Osteoblast (primary cell): ENCODE measurements at regions not wholly inside any gene's neighbourhood (a gene's known extent, or its start where the extent isn't known, plus 50 kb on each side); places are given as distances from the start of the nearest gene placed in this dataset.
"Not testable (repeated sequence)": the region's sequence is repeated elsewhere in the genome, so short reads cannot be mapped to it uniquely, and the experiment has no call there.

Source experiments
- DNase-seq: peaks from one replicate; pipeline ENCODE4 v3.0.0; 2011; ENCODE audit warnings: low spot score, mixed read lengths; ENCODE audit not compliant: insufficient read length; ENCODE audit errors: missing footprints
- H2AFZ ChIP-seq: 2 replicates; pipeline ENCODE4 v1.6.0; 2011; ENCODE audit warnings: mild to moderate bottlenecking, low read length
- H3K27ac ChIP-seq: 2 replicates; pipeline ENCODE4 v1.5.1; 2011; ENCODE audit warnings: mild to moderate bottlenecking, low read depth, low read length, moderate library complexity
- H3K27me3 ChIP-seq: 2 replicates; pipeline ENCODE4 v1.6.0; 2012; ENCODE audit warnings: mild to moderate bottlenecking, control low read depth, inconsistent platforms, low read length, moderate library complexity; ENCODE audit not compliant: insufficient read depth
- H3K36me3 ChIP-seq: 2 replicates; pipeline ENCODE4 v1.5.1; 2011; ENCODE audit warnings: mild to moderate bottlenecking, low read length, control low read depth, moderate library complexity; ENCODE audit not compliant: insufficient read depth
- H3K4me1 ChIP-seq: 2 replicates; pipeline ENCODE4 v1.5.1; 2011; ENCODE audit warnings: mild to moderate bottlenecking, low read length, control low read depth, moderate library complexity; ENCODE audit not compliant: insufficient read depth
- H3K4me2 ChIP-seq: 2 replicates; pipeline ENCODE4 v1.6.0; 2011; ENCODE audit warnings: mild to moderate bottlenecking, low read length; ENCODE audit not compliant: insufficient read depth
- H3K4me3 ChIP-seq: fragments of 200-600 bp; sonication (generic); 3 replicates; pipeline ENCODE4 v1.5.1; 2012; ENCODE audit warnings: mild to moderate bottlenecking, low read length, inconsistent platforms; ENCODE audit not compliant: insufficient read depth
- H3K79me2 ChIP-seq: 2 replicates; pipeline ENCODE4 v1.6.0; 2012; ENCODE audit warnings: mild to moderate bottlenecking, low read length, control low read depth, inconsistent platforms; ENCODE audit not compliant: insufficient read depth
- H3K9me3 ChIP-seq: 2 replicates; pipeline ENCODE4 v1.5.1; 2011; ENCODE audit warnings: low read depth, low read length, control low read depth
- H4K20me1 ChIP-seq: 2 replicates; pipeline ENCODE4 v1.6.0; 2012; ENCODE audit warnings: mild to moderate bottlenecking, low read length, control low read depth; ENCODE audit not compliant: insufficient read depth
- TF ChIP-seq, protein P1 (sequence below): IDR thresholded peaks from 2 replicates; pipeline ENCODE4 v1.5.1; 2011; ENCODE audit warnings: mild to moderate bottlenecking, low read depth, low read length, moderate library complexity; ENCODE audit errors: extremely low read depth

DNA sequence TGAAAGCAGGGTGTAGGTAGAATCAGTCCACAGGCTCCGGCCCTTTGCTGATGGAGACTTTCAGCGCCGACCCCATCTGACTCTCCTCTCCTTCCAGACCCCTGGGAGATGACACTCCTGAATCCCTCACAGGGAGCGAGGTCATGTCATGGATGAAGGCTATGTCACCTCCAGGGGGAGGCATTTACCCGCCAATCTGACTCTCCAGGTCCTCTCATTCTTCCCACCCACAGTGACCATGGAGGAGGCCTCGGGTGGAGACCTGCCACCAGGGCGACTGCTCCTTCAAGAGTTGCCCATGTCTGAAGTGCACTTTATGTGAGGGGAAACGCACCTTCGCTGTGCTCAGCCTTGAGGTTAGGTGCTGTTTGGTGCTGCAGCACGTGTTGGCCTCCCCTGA, 112.7 kb downstream of the KLF13 start:
- no peaks in the 10 kb centered on the region for H3K9me3 ChIP-seq
- no peaks in the 10 kb centered on the region for H3K79me2 ChIP-seq
- no peak overlapping the region for H3K4me2 ChIP-seq
- no peaks in the 10 kb centered on the region for H4K20me1 ChIP-seq
- DNase-seq, result peak; percentile 51
- TF ChIP-seq, protein P1, sequence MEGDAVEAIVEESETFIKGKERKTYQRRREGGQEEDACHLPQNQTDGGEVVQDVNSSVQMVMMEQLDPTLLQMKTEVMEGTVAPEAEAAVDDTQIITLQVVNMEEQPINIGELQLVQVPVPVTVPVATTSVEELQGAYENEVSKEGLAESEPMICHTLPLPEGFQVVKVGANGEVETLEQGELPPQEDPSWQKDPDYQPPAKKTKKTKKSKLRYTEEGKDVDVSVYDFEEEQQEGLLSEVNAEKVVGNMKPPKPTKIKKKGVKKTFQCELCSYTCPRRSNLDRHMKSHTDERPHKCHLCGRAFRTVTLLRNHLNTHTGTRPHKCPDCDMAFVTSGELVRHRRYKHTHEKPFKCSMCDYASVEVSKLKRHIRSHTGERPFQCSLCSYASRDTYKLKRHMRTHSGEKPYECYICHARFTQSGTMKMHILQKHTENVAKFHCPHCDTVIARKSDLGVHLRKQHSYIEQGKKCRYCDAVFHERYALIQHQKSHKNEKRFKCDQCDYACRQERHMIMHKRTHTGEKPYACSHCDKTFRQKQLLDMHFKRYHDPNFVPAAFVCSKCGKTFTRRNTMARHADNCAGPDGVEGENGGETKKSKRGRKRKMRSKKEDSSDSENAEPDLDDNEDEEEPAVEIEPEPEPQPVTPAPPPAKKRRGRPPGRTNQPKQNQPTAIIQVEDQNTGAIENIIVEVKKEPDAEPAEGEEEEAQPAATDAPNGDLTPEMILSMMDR, result peak; percentile 26
- H3K27me3 ChIP-seq, result no peaks in the 10 kb centered on the region
- no peak overlapping the region for H3K4me3 ChIP-seq
- no peaks in the 10 kb centered on the region for H3K36me3 ChIP-seq
- H3K4me1 ChIP-seq, result peaks cover 47% of the 10 kb centered on the region
- no peak overlapping the region for H2AFZ ChIP-seq
- no peak overlapping the region for H3K27ac ChIP-seq

- peak overlapping the region; percentile 87 for H3K4me2 ChIP-seq
- H3K36me3 ChIP-seq, H3K27me3 ChIP-seq, H3K9me3 ChIP-seq, DNase-seq, H3K79me2 ChIP-seq, H4K20me1 ChIP-seq: not testable (repeated sequence)
- peak overlapping the region; percentile 72 for H3K4me3 ChIP-seq
- peak overlapping the region; percentile 72 for H2AFZ ChIP-seq
- H3K4me1 ChIP-seq, result peaks cover 40% of the 10 kb centered on the region
- H3K27ac ChIP-seq, result peak overlapping the region; percentile 33
Measured at GRCh38 chr15:31440216-31440615, 113.6 kb downstream of the KLF13 start.

DNA sequence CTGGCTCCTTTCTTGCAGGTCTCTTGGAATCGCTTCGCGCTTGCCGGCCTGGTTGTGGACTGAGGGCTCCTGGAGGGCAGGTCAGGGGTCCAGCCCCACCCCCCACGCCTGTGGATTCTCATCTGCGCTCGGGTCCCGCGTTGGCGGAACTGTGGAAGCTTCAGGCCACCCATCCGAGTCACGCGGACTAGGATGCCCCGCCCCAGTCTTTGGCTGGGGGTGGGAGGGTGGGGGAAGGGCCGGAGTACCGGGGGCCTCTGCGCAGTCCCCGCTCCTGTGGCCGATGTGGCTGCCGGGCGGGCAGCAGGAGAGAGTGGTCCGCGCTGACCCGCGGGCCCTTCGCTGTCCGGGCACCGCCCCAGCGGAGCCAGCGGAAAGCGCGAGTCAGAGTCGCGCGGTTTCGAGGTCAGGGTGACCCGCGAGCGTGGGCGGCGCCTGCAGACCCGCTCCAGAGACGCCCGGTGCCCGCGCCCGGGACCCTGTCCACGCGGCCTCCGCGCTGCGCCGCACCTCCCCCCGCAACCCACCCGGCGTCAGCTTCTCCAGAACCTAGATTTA, 114.2 kb downstream of the KLF13 start:
- H4K20me1 ChIP-seq, result no peaks in the 10 kb centered on the region
- peak overlapping the region; percentile 72 for H3K4me3 ChIP-seq
- peak; percentile 83 for DNase-seq
- H3K9me3 ChIP-seq, result no peaks in the 10 kb centered on the region
- peak overlapping the region; percentile 66 for H3K27ac ChIP-seq
- peak overlapping the region; percentile 87 for H3K4me2 ChIP-seq
- H3K27me3 ChIP-seq, result no peaks in the 10 kb centered on the region
- TF ChIP-seq, protein P1, result no peak
- H3K79me2 ChIP-seq, result no peaks in the 10 kb centered on the region
- no peaks in the 10 kb centered on the region for H3K36me3 ChIP-seq
- H2AFZ ChIP-seq, result peak overlapping the region; percentile 72
- H3K4me1 ChIP-seq, result peaks cover 34% of the 10 kb centered on the region

DNA sequence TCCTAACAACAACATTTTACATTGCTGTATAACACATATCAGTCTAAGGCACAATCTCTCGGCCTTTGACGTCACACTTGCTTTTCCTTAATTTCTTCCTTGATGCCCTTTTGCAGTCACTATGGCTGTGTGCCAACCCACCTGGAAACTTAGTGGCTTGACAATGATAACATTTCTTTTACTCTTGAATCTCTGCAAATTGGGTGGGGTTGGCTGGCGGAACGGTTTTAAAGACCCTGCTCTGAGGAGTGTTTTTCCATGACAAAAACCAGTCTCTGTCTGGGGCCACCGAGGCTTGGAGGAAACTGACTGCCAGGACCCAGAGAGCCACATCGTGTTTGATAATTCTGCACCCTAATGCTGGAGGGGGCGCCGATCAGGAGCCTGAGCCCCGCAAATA, 115.6 kb downstream of the KLF13 start:
- no peak overlapping the region for H3K4me3 ChIP-seq
- TF ChIP-seq, protein P1, result no peak
- H3K27ac ChIP-seq, result peak overlapping the region; percentile 94
- H3K79me2 ChIP-seq, result no peaks in the 10 kb centered on the region
- no peaks in the 10 kb centered on the region for H3K9me3 ChIP-seq
- H2AFZ ChIP-seq, result no peak overlapping the region
- no peaks in the 10 kb centered on the region for H3K27me3 ChIP-seq
- no peaks in the 10 kb centered on the region for H3K36me3 ChIP-seq
- DNase-seq, result no peak
- H3K4me1 ChIP-seq, result peaks cover 33% of the 10 kb centered on the region
- H4K20me1 ChIP-seq, result no peaks in the 10 kb centered on the region
- peak overlapping the region; percentile 63 for H3K4me2 ChIP-seq
